Ishikawa (cell line): ENCODE measurements at regions not wholly inside any gene's neighbourhood (a gene's known extent, or its start where the extent isn't known, plus 50 kb on each side); places are given as distances from the start of the nearest gene placed in this dataset.

ENCODE experiments used
- CEBPB ChIP-seq: IDR thresholded peaks from 2 replicates; pipeline ENCODE4 v1.6.1; 2012
- CREB1 ChIP-seq: IDR thresholded peaks from 2 replicates; pipeline ENCODE4 v1.6.1; 2012; ENCODE audit warnings: low read depth
- EGR1 ChIP-seq: IDR thresholded peaks from 2 replicates; pipeline ENCODE4 v1.6.1; 2012
- EP300 ChIP-seq: IDR thresholded peaks from 2 replicates; pipeline ENCODE4 v1.6.1; 2012; ENCODE audit warnings: borderline replicate concordance
- FOXM1 ChIP-seq: IDR thresholded peaks from 2 replicates; pipeline ENCODE4 v1.6.1; 2012; ENCODE audit warnings: low read depth, borderline replicate concordance
- MAX ChIP-seq: IDR thresholded peaks from 2 replicates; pipeline ENCODE4 v1.6.1; 2012
- NFIC ChIP-seq: IDR thresholded peaks from 2 replicates; pipeline ENCODE4 v1.6.1; 2012
- RAD21 ChIP-seq: IDR thresholded peaks from 2 replicates; pipeline ENCODE4 v1.6.1; 2012; ENCODE audit warnings: low read depth
- REST ChIP-seq: IDR thresholded peaks from 2 replicates; pipeline ENCODE4 v1.6.1; 2012; ENCODE audit warnings: low read depth, mild to moderate bottlenecking
- TAF1 ChIP-seq: IDR thresholded peaks from 2 replicates; pipeline ENCODE4 v1.6.1; 2012; ENCODE audit warnings: low read depth, mild to moderate bottlenecking
- TCF12 ChIP-seq: IDR thresholded peaks from 2 replicates; pipeline ENCODE4 v1.6.1; 2012; ENCODE audit warnings: low read depth
- TEAD4 ChIP-seq: IDR thresholded peaks from 2 replicates; pipeline ENCODE4 v1.6.1; 2012
- USF1 ChIP-seq: IDR thresholded peaks from 2 replicates; pipeline ENCODE4 v1.6.1; 2012
- YY1 ChIP-seq: IDR thresholded peaks from 2 replicates; pipeline ENCODE4 v1.6.1; 2012; ENCODE audit warnings: low read depth
- ZBTB7A ChIP-seq: IDR thresholded peaks from 2 replicates; pipeline ENCODE4 v1.6.1; 2012; ENCODE audit warnings: low read depth

- TF ChIP-seq FOXM1 (no peak), MAX (no peak), TEAD4 (no peak), TCF12 (no peak), YY1 (no peak), ZBTB7A (no peak), TAF1 (no peak)
Observed at GRCh38 chr21:22880573-22880972, 1882.4 kb downstream of the NCAM2 start.

GRCh38 chr21:22881131-22881530, 1882.9 kb downstream of the NCAM2 start:
- TF ChIP-seq NFIC (no peak), TCF12 (no peak), ZBTB7A (no peak), CREB1 (no peak), YY1 (no peak), TEAD4 (no peak), TAF1 (no peak), CEBPB (no peak), MAX (no peak), REST (no peak)

GRCh38 chr21:22885079-22885478, 1886.9 kb downstream of the NCAM2 start:
- no peak for TF ChIP-seq CREB1
- no peak for TF ChIP-seq TCF12
- no peak for TF ChIP-seq FOXM1
- no peak for TF ChIP-seq EP300
- TF ChIP-seq ZBTB7A, result no peak
- no peak for TF ChIP-seq TAF1
- no peak for TF ChIP-seq REST
- no peak for TF ChIP-seq YY1
- no peak for TF ChIP-seq USF1
- no peak for TF ChIP-seq MAX
- no peak for TF ChIP-seq RAD21
- TF ChIP-seq TEAD4, result no peak; the same call in 1 of the 2 replicates
- no peak for TF ChIP-seq NFIC
- TF ChIP-seq CEBPB, result no peak
- TF ChIP-seq EGR1, result no peak

GRCh38 chr21:22885614-22886013, 1887.4 kb downstream of the NCAM2 start:
- no peak for TF ChIP-seq REST
- TF ChIP-seq TAF1, result no peak
- TF ChIP-seq EGR1, result no peak
- no peak for TF ChIP-seq USF1
- no peak for TF ChIP-seq RAD21
- TF ChIP-seq FOXM1, result no peak
- no peak for TF ChIP-seq NFIC
- TF ChIP-seq TEAD4, result no peak
- no peak for TF ChIP-seq YY1

- TF ChIP-seq TEAD4 (no peak), USF1 (no peak), RAD21 (no peak), ZBTB7A (no peak), YY1 (no peak), CREB1 (no peak), MAX (no peak), NFIC (no peak), EGR1 (no peak), REST (no peak), FOXM1 (no peak), TCF12 (no peak), TAF1 (no peak), CEBPB (no peak), EP300 (no peak)
Observed at GRCh38 chr21:22889445-22889844, 1891.2 kb downstream of the NCAM2 start.
